CD14-positive monocyte (primary cell): ENCODE measurements at regions not wholly inside any gene's neighbourhood (a gene's known extent, or its start where the extent isn't known, plus 50 kb on each side); places are given as distances from the start of the nearest gene placed in this dataset.

Experiments
- DNase-seq, 3 donors: peaks; one replicate each; pipeline ENCODE4 v3.0.0-alpha.2; 2011 to 2022
- H2AFZ ChIP-seq: 2 replicates; pipeline ENCODE4 v1.6.0; 2012; ENCODE audit warnings: mild to moderate bottlenecking, low read depth, low read length, inconsistent platforms; ENCODE audit not compliant: insufficient read depth, poor library complexity, severe bottlenecking
- H3K27ac ChIP-seq, 2 donors: 1 replicate in 1 of 2; 2 replicates in 1 of 2; pipeline ENCODE4 v1.5.1; 2012 to 2013; ENCODE audit warnings: low read length in 2 of 2, control low read depth in 1 of 2, inconsistent platforms in 1 of 2, low read depth in 1 of 2, mild to moderate bottlenecking in 1 of 2
- H3K27me3 ChIP-seq, 2 donors: one replicate each; pipeline versions ENCODE4 v1.6.0 to v1.6.1; 2011 to 2013; ENCODE audit warnings: low read length in 2 of 2; ENCODE audit not compliant: control insufficient read depth in 2 of 2, insufficient read depth in 2 of 2
- H3K36me3 ChIP-seq, 2 donors: replicated peaks in 1 of 2; 1 replicate in 1 of 2; 2 replicates in 1 of 2; pipeline versions ENCODE4 v1.5.1 to v1.6.1; 2012 to 2013; ENCODE audit warnings: low read length in 2 of 2, control low read depth in 1 of 2, inconsistent platforms in 1 of 2, mild to moderate bottlenecking in 1 of 2; ENCODE audit not compliant: insufficient read depth in 2 of 2, control insufficient read depth in 1 of 2
- H3K4me1 ChIP-seq, 2 donors: 1 replicate in 1 of 2; 2 replicates in 1 of 2; pipeline versions ENCODE4 v1.5.1 to v1.6.1; 2012 to 2013; ENCODE audit warnings: low read length in 2 of 2, control low read depth in 1 of 2, inconsistent platforms in 1 of 2, mild to moderate bottlenecking in 1 of 2, moderate library complexity in 1 of 2; ENCODE audit not compliant: insufficient read depth in 2 of 2, control insufficient read depth in 1 of 2
- H3K4me2 ChIP-seq: replicated peaks from 2 replicates; pipeline ENCODE3; 2012; ENCODE audit warnings: low read length, moderate library complexity, mild to moderate bottlenecking; ENCODE audit not compliant: poor library complexity, severe bottlenecking; ENCODE audit errors: extremely low read depth
- H3K4me3 ChIP-seq, 3 experiments: fragments of 200-600 bp in 1 of 3; sonication (generic) in 1 of 3; replicated peaks in 1 of 3; 1 replicate in 2 of 3; 2 replicates in 1 of 3; pipeline ENCODE4 v1.5.1; 2011 to 2013; ENCODE audit warnings: low read length in 3 of 3, mild to moderate bottlenecking in 3 of 3, control low read depth in 2 of 3, low read depth in 2 of 3, inconsistent platforms in 1 of 3, moderate library complexity in 1 of 3
- H3K79me2 ChIP-seq: 2 replicates; pipeline ENCODE4 v1.6.0; 2012; ENCODE audit warnings: mild to moderate bottlenecking, control low read depth, inconsistent platforms, low read length, moderate library complexity; ENCODE audit not compliant: insufficient read depth
- H3K9ac ChIP-seq: 2 replicates; pipeline ENCODE4 v1.6.0; 2017; ENCODE audit warnings: low read length, mild to moderate bottlenecking; ENCODE audit not compliant: insufficient read depth, poor library complexity, severe bottlenecking
- H3K9me3 ChIP-seq, 2 donors: replicated peaks in 1 of 2; 1 replicate in 1 of 2; 2 replicates in 1 of 2; pipeline versions ENCODE4 v1.5.1 to v1.6.1; 2012 to 2013; ENCODE audit warnings: low read length in 2 of 2, control low read depth in 1 of 2; ENCODE audit not compliant: control insufficient read depth in 1 of 2, insufficient read depth in 1 of 2
- H4K20me1 ChIP-seq: 2 replicates; pipeline ENCODE4 v1.6.0; 2012; ENCODE audit warnings: mild to moderate bottlenecking, low read length, control low read depth, moderate library complexity; ENCODE audit not compliant: insufficient read depth
- H3K27ac Mint-ChIP-seq, 7 donors: one replicate each; pipeline ENCODE4 v1.8.0; 2020; ENCODE audit warnings: mild to moderate bottlenecking in 7 of 7, mixed read lengths in 7 of 7, moderate library complexity in 6 of 7, inconsistent platforms in 2 of 7
- H3K27me3 Mint-ChIP-seq, 3 donors: one replicate each; pipeline ENCODE4 v1.8.0; 2021 to 2022; ENCODE audit warnings: low read depth in 3 of 3, mild to moderate bottlenecking in 3 of 3, mixed read lengths in 3 of 3, moderate library complexity in 3 of 3, inconsistent platforms in 1 of 3
- H3K36me3 Mint-ChIP-seq, 2 donors: one replicate each; pipeline ENCODE4 v1.8.0; 2020; ENCODE audit warnings: mixed read lengths in 2 of 2, inconsistent platforms in 1 of 2, mild to moderate bottlenecking in 1 of 2
- H3K4me1 Mint-ChIP-seq: one replicate; pipeline ENCODE4 v1.8.0; 2020; ENCODE audit warnings: mild to moderate bottlenecking, mixed read lengths
- H3K4me3 Mint-ChIP-seq, 2 donors: one replicate each; pipeline ENCODE4 v1.8.0; 2020; ENCODE audit warnings: mild to moderate bottlenecking in 2 of 2, mixed read lengths in 2 of 2, moderate library complexity in 1 of 2
- H3K9me3 Mint-ChIP-seq, 7 donors: one replicate each; pipeline ENCODE4 v1.8.0; 2020 to 2022; ENCODE audit warnings: mixed read lengths in 7 of 7, mild to moderate bottlenecking in 6 of 7, moderate library complexity in 6 of 7, inconsistent platforms in 2 of 7
- CTCF ChIP-seq: fragments of 200-600 bp; IDR thresholded peaks from one replicate; pipeline ENCODE4 v1.8.0; 2022; ENCODE audit warnings: antibody characterized with exemption, mild to moderate bottlenecking
- WGBS: methylation state at CpG from one replicate; pipeline ENCODE4 v1.1.5; 2013; ENCODE audit warnings: missing lambda C conversion rate; ENCODE audit not compliant: insufficient coverage; 5-methylcytosine and 5-hydroxymethylcytosine counted together
- intact Hi-C, 2 donors: fragments of 100-400 bp; cut with micrococcal nuclease; formaldehyde crosslinking; loops; one replicate each; pipeline versions ENCODE4 v1.15.0 to v1.15.1; 2023

GRCh38 chr1:29785137-29785527, 548.8 kb downstream of the PTPRU start:
- Mint-ChIP-seq H3K36me3 (no peaks in the 10 kb centered on the region), H3K27ac (no peak overlapping the region), H3K9me3 (no peaks in the 10 kb centered on the region), H3K4me1 (no peaks in the 10 kb centered on the region), H3K4me3 (no peak overlapping the region), H3K27me3 (peaks cover 6 to 14% (median 10%) of the 10 kb centered on the region in 3 donors)
- H3K4me1 ChIP-seq = no peaks in the 10 kb centered on the region
- H3K27ac ChIP-seq = no peak overlapping the region
- intact Hi-C loops = no loop called here
- TF ChIP-seq CTCF = no peak
- no peak overlapping the region for H3K4me2 ChIP-seq
- 80% methylated on average over 6 of the region's 7 CpGs for WGBS
- H2AFZ ChIP-seq = no peak overlapping the region
- no peak overlapping the region for H3K4me3 ChIP-seq
- no peaks in the 10 kb centered on the region for H4K20me1 ChIP-seq
- H3K9ac ChIP-seq = no peak overlapping the region
- H3K9me3 ChIP-seq = no peaks in the 10 kb centered on the region
- DNase-seq = no peak
- no peaks in the 10 kb centered on the region for H3K36me3 ChIP-seq
- no peaks in the 10 kb centered on the region for H3K27me3 ChIP-seq
- no peaks in the 10 kb centered on the region for H3K79me2 ChIP-seq

- Mint-ChIP-seq H3K9me3 (no peaks in the 10 kb centered on the region), H3K4me1 (no peaks in the 10 kb centered on the region), H3K4me3 (no peak overlapping the region), H3K36me3 (no peaks in the 10 kb centered on the region), H3K27me3 (peaks cover 6 to 11% (median 11%) of the 10 kb centered on the region in 3 donors), H3K27ac (no peak overlapping the region)
- 72% methylated on average over 10 of the region's 10 CpGs for WGBS
- Histone ChIP-seq H4K20me1 (no peaks in the 10 kb centered on the region), H3K36me3 (no peaks in the 10 kb centered on the region), H3K27ac (no peak overlapping the region), H3K9ac (no peak overlapping the region), H3K27me3 (no peaks in the 10 kb centered on the region), H3K79me2 (no peaks in the 10 kb centered on the region), H3K9me3 (no peaks in the 10 kb centered on the region), H2AFZ (no peak overlapping the region), H3K4me1 (no peaks in the 10 kb centered on the region), H3K4me3 (no peak overlapping the region), H3K4me2 (no peak overlapping the region)
- DNase-seq = no peak
- TF ChIP-seq CTCF = no peak
- intact Hi-C loops = no loop called here
These were observed 548.2 kb downstream of the PTPRU start for GRCh38 chr1:29784276-29785136.
